ENCODE measurements at regions not wholly inside any gene's neighbourhood (a gene's known extent, or its start where the extent isn't known, plus 50 kb on each side); places are given as distances from the start of the nearest gene placed in this dataset.

- TF ChIP-seq CTCF (IDR thresholded peaks at IDR 0.05) (no peak), POLR2A (IDR thresholded peaks at IDR 0.05) (no peak)
These were observed 432.0 kb upstream of the TBL1XR1 start for GRCh38 chr3:177629276-177629675.

Data from testis (tissue), 2 donors.